ENCODE measurements at regions not wholly inside any gene's neighbourhood (a gene's known extent, or its start where the extent isn't known, plus 50 kb on each side); places are given as distances from the start of the nearest gene placed in this dataset.

DNA sequence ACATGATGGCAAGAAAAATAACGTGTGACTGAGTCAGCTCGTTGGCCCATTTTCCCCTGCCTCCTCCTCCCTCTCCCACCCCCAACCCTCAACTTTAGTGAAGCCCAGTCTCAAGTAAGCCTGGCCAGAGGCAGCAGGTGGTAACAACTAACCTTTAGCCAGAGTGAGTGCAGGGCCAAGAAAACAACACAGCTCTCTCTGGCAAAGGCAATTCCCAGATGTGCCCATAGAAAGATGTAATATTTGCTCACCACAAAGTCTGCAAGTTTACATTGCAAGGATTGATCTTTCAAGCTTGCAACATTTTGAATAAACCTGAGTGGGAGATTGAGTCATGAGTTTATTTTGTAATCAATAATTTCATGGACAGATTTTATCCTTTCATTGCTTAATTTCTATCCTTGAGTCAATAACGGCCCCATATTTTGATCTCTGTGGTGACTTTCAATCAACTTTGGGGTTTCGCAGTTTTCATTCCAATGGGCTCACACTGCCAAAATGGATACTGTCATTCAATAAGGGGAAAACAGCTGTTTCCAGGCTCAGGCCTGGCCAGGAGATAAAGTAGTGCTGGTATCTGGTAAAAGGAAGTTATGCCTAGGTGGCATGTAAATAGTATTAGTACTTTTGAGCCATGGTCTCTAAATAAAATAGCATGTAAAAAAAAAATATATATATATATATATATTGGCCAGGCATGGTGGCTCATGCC is 130.7 kb upstream of the TMEM164 start:
- Histone ChIP-seq H3K9me2 (replicated peaks; ENCODE audit: insufficient read depth) (no peaks in the 10 kb centered on the region), H3K4me3 (no peak overlapping the region), H3K79me2 (no peaks in the 10 kb centered on the region), H3K4me1 (ENCODE audit: insufficient read depth) (no peaks in the 10 kb centered on the region), H3K36me3 (replicated peaks; ENCODE audit: insufficient read depth, low read depth) (no peaks in the 10 kb centered on the region), H4K20me1 (ENCODE audit: insufficient read depth, poor library complexity, severe bottlenecking) (no peaks in the 10 kb centered on the region), H3K9me3 (ENCODE audit: low read depth) (no peaks in the 10 kb centered on the region), H3K4me2 (no peak overlapping the region), H3K27me3 (no peaks in the 10 kb centered on the region), H3K27ac (no peak overlapping the region), H2AFZ (no peak overlapping the region)
- WGBS (ENCODE audit: low lambda C conversion rate, missing lambda C conversion rate), result 69% methylated on average over 4 of the region's 4 CpGs
- TF ChIP-seq EZH2phosphoT487 (IDR thresholded peaks at IDR 0.05; ENCODE audit: low read depth, severe bottlenecking, unreplicated experiment) (no peak), EZH2 (IDR thresholded peaks at IDR 0.05; ENCODE audit: borderline replicate concordance) (no peak)
- TF ChIP-seq, protein P1, sequence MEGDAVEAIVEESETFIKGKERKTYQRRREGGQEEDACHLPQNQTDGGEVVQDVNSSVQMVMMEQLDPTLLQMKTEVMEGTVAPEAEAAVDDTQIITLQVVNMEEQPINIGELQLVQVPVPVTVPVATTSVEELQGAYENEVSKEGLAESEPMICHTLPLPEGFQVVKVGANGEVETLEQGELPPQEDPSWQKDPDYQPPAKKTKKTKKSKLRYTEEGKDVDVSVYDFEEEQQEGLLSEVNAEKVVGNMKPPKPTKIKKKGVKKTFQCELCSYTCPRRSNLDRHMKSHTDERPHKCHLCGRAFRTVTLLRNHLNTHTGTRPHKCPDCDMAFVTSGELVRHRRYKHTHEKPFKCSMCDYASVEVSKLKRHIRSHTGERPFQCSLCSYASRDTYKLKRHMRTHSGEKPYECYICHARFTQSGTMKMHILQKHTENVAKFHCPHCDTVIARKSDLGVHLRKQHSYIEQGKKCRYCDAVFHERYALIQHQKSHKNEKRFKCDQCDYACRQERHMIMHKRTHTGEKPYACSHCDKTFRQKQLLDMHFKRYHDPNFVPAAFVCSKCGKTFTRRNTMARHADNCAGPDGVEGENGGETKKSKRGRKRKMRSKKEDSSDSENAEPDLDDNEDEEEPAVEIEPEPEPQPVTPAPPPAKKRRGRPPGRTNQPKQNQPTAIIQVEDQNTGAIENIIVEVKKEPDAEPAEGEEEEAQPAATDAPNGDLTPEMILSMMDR (IDR thresholded peaks at IDR 0.05; ENCODE audit: poor library complexity), result no peak
- no peak for DNase-seq (ENCODE audit: low spot score)

DNA sequence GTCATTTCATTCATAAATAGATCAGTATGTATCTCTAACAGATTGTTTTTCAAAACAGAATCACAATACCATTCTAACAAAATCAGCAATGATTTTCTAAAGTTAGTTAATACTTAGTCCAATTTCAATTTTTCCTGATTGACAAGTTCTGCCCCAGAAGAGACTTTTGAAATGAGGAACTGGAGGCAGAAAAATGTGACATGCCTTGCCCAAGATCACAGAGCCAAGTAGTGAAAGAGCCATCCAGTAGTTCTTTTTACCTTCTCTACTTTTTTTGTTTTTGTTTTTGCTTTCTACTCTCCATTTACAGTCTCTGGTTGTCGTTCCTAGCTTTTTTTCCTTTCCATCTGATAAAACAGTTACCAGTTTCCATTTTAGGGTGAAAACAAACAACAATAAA is 129.3 kb upstream of the TMEM164 start:
- no peak for DNase-seq (ENCODE audit: low spot score)
- Histone ChIP-seq H3K27ac (no peak overlapping the region), H3K9me2 (replicated peaks; ENCODE audit: insufficient read depth) (no peaks in the 10 kb centered on the region), H3K79me2 (no peaks in the 10 kb centered on the region), H3K4me3 (no peak overlapping the region), H3K36me3 (replicated peaks; ENCODE audit: insufficient read depth, low read depth) (no peaks in the 10 kb centered on the region), H3K9me3 (ENCODE audit: low read depth) (no peaks in the 10 kb centered on the region), H4K20me1 (ENCODE audit: insufficient read depth, poor library complexity, severe bottlenecking) (no peaks in the 10 kb centered on the region), H3K4me2 (no peak overlapping the region), H3K27me3 (no peaks in the 10 kb centered on the region), H3K4me1 (ENCODE audit: insufficient read depth) (no peaks in the 10 kb centered on the region), H2AFZ (no peak overlapping the region)
- TF ChIP-seq EZH2 (IDR thresholded peaks at IDR 0.05; ENCODE audit: borderline replicate concordance) (no peak), EZH2phosphoT487 (IDR thresholded peaks at IDR 0.05; ENCODE audit: low read depth, severe bottlenecking, unreplicated experiment) (no peak)
- TF ChIP-seq, protein P1 (IDR thresholded peaks at IDR 0.05; ENCODE audit: poor library complexity), result no peak
- WGBS (ENCODE audit: low lambda C conversion rate, missing lambda C conversion rate), result 59% methylated on average over 1 of the region's 1 CpG

DNA sequence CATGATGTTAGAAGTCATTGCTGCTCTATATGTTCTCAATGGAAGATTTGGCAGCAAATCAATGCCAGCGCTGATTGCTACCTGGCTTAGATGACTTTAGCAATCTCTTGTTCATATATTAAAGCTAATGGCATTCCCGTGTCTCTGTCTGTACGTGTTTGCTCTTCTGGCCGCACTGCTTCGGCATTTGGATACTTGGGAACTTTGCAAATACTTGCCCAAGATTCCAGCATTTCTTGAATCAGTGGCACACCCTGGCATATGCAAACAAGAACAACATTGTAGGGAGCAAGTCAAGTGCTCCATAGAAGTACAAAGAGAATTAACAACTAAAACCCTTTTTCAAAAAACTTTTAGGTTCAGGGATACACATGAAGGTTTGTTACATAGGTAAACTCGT is 128.9 kb upstream of the TMEM164 start:
- H3K9me3 ChIP-seq (ENCODE audit: low read depth), result no peaks in the 10 kb centered on the region
- H3K27ac ChIP-seq, result no peak overlapping the region
- H3K9me2 ChIP-seq (replicated peaks; ENCODE audit: insufficient read depth), result no peaks in the 10 kb centered on the region
- H3K4me1 ChIP-seq (ENCODE audit: insufficient read depth), result no peaks in the 10 kb centered on the region
- H3K79me2 ChIP-seq, result no peaks in the 10 kb centered on the region
- no peak for TF ChIP-seq EZH2 (IDR thresholded peaks at IDR 0.05; ENCODE audit: borderline replicate concordance)
- TF ChIP-seq, protein P1 (IDR thresholded peaks at IDR 0.05; ENCODE audit: poor library complexity), result no peak
- TF ChIP-seq EZH2phosphoT487 (IDR thresholded peaks at IDR 0.05; ENCODE audit: low read depth, severe bottlenecking, unreplicated experiment), result no peak
- no peaks in the 10 kb centered on the region for H3K27me3 ChIP-seq
- H3K36me3 ChIP-seq (replicated peaks; ENCODE audit: insufficient read depth, low read depth), result no peaks in the 10 kb centered on the region
- 71% methylated on average over 6 of the region's 6 CpGs for WGBS (ENCODE audit: low lambda C conversion rate, missing lambda C conversion rate)
- no peak overlapping the region for H2AFZ ChIP-seq
- no peaks in the 10 kb centered on the region for H4K20me1 ChIP-seq (ENCODE audit: insufficient read depth, poor library complexity, severe bottlenecking)
- no peak for DNase-seq (ENCODE audit: low spot score)
- H3K4me3 ChIP-seq, result no peak overlapping the region
- H3K4me2 ChIP-seq, result no peak overlapping the region
